ELF-1 (cell line): ENCODE measurements at regions not wholly inside any gene's neighbourhood (a gene's known extent, or its start where the extent isn't known, plus 50 kb on each side); places are given as distances from the start of the nearest gene placed in this dataset.

Experiments
- DNase-seq: peaks from one replicate; pipeline ENCODE4 v3.0.0-alpha.2; 2016; ENCODE audit warnings: low read depth, low spot score

DNA sequence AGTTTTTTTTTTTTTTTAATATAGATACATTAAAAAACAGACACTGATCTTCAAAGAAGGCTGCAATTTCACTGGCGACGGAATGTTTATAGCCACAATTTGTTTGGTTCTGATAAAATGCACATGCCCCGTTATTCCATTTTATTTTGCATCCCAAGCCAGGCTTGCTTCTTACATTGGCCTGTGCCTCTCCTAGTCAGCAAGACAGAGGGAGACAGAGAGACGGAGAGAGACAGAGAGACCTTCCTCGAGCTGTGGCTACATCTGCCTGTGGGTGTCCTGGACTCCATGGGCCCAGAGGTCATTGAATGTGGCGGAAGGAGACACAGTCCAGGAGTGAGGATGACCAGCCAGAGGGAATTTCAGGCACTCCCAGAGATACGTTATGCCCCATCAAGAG lies 926.6 kb downstream of the VRK1 start:
- no peak for DNase-seq

DNA sequence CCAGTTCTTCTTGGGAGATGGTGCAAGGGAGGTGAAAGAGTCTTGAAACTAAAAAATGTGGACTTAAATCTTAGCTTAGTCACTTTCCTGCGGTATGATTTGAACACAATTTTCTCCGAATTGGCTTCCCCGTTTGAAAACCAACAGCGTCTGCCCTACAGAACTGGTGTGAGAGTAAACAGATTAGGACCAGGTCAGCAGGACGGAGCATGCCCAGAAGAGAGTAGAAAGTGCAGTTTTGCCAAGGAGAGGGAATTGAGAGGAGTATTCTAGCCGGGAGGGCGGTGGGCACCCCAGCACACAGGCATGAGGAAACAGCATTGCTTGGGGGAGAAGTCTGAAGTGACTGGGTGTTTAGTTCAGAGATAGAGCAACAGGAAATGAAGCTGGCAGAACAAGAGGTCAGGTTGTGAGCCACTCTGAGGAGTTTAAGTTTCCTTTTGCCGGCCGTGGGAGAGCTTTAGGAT lies 927.1 kb downstream of the VRK1 start:
- DNase-seq, result no peak

DNA sequence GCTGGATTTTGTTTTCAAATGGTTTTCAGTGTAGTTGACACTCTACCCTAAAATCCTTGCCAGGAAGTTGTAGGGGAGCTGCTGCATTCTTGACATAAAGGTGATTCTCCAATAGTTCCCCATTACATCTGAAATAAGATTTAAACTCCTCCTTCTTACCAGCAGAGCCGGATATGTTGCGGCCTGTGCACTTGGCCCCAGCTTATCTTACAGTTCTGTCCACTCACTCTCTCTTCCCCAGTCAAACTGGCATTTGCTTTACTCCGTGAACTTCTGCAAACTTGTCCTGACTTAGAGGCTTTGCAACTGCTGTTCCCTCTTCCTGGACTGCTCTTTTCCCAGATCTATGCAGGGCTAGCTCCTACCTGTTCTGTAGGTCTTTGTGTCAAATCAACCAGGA lies 929.5 kb downstream of the VRK1 start:
- no peak for DNase-seq

DNA sequence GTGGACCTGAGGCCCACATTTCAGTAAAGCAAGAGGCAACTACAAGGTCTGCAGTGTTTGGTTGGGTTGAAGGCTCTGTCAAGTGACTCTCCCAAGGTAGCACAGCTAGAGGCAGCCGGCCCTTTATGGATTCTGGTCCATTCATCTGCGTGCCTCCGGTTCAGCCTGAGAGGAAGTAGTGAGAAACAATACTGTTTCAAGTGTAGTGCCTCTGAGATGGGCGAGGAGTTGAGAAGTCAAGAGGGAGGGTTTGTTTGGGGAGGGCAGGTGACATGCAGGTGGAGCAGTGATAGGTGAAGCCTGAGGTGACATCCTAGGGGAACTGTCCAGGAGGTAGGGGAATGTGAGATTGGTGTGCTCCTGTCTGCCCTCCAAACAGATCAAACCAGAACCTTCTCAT lies 933.5 kb downstream of the VRK1 start:
- no peak for DNase-seq

DNA sequence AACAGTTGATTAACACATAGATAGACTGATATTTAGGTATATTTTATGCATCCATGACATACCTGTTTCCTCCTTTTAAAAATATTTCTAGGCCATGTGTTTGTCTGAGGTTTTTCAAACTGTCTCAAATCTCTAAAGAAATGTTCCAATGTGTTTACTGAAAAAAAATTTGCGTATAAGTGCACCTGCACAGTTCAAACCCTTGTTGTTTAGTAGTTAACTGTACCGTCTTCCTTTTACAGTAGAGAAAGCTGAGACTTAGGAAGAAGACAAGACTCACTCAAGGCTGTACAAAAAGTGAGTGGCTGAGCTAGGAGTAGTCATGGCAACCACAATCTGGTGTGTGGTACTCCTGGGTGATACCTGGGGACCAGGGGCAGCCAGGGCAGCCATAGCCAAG lies 934.6 kb downstream of the VRK1 start:
- no peak for DNase-seq

DNA sequence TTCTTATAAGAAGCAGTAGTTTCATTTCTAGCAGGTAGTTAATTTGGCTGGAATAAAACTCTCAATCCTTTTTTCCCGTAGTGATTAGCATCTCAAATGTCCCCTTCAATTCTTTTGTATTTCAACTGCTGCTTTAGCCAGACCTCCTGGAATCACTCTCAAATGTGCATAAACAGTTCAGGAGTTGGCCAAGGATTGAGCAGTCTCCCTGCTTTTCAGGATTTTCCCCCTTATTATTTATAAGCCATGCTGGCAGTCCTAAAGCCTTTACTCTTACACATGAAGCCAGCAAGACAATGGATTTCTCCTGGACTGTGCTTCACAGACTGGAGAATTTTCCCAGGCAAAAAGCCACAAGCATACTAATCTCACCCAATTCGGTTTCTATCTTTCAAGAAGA lies 950.1 kb downstream of the VRK1 start:
- no peak for DNase-seq

DNA sequence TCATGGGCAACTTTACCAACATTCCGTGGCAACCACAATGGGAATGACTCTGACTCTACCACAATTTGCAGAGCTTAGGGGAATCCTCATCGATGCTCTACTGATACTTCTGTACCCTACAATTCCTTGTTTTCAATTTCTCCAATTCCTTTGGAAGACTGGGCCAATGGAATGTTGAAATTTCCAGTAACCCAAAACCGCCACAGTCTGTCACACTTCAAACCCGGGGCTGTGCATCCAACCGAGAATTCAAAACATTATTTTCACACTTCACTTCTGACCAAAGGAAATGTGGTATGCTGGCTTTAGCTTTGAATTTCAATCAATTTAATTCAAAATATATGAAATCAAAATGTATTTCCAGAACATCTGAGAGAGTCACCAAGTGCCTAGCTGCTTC lies 951.4 kb downstream of the VRK1 start:
- DNase-seq, result no peak

DNA sequence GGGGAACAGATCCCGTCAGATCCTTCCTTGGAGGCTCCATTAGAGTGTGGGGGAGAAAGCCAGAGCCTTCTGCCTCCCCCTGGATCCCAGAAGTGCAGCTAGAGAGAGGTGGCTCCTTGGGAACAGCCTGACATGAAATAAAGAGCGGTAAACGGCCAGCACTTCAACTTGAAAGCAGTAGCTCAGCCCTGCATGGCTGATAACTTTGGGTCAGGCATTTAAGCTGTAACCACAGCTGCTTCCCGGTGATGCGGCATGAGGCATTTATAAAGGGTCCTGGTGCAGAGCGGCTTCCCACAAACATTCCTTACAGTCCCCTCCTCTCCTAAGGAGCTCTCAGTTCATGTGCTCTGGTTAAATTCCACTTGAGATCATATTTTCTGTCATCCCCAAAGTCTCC lies 960.3 kb downstream of the VRK1 start:
- no peak for DNase-seq

DNA sequence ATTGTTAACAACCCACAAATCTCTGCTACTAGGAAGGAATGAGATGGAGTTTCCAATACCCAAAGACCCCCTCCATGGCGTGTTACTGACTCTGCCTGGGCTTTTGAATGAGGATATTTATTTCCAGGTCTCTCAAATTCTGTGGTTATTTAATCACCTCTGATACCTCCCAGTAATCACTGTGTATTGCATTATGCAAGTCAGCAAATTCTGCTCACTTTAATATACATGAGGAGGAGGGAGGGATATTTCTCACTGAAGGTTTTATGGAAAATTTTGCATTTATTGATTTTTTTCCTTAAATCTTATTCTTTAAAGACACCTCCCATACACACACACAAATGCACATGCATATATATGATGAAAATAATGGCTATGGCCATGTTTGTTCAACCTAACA lies 962.9 kb downstream of the VRK1 start:
- no peak for DNase-seq

DNA sequence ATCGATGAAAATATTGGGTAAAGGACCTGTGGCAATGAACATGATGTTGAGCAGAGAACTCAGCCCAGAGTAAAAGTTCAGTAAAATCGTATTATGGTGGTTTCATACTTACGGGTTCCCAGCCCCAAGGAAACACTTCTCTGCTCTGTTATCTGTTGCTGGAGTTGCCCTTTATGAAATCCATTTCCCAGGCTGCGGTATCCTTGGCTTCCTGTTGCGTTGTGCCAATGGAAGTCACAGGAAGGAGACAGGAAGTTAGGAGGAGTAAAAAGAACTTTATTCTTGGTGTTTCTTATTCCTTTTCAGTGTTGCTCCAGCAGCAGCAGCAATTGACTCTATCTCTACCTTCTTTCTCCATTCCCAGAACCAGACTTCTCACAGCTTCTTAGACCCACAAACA lies 965.2 kb downstream of the VRK1 start:
- no peak for DNase-seq

DNA sequence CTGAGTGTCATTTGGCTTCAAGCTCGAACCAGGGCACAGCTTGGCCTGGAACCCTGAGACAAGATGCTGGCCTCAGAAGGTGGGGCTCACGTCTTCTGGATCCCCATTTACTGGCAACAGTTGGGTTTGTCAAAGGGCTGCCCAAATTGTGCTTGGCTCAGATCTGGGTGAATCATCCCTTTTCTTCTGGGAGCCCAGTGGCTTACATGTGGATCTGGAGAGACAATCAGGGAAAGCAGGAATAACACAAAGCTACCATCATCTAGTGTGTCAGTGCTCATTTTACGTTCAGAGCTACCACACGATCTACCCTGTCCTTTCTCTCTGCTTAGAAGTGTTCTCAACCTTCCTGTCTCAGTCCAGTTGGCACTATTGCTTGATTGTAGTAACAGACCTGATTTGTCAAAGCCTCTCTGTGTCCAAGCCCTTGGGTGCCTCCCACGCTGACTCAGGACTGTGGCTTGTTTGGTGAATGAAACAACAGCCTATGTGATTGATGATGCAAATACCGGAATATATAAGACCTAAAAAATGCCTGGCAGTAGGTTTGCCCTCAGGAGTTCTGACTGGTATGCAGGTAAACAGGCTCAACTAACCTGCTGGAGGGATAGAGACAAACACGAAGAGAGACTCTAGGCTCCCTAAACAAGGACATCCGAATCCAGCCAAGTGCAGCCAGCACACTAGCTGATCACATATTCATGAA lies 974.3 kb downstream of the VRK1 start:
- peak; percentile 50 for DNase-seq

DNA sequence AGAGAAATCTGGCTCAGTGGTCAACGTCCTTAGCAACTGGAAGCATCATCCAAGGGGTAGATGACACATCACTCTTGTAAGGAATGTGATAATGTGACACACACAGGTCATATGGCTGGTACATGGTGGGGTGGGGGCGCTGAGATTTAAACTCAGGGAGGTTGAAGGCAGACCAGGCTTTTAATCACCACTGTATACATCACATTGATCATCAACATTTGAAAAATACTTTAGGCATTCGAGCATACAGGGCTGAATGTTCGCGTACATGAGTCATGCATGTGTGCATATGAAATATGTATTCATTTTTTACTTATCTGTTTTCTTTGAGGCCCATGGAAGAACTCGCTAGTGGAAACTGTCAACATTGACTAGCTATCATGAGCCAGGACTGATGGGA lies 976.4 kb downstream of the VRK1 start:
- DNase-seq, result no peak

DNA sequence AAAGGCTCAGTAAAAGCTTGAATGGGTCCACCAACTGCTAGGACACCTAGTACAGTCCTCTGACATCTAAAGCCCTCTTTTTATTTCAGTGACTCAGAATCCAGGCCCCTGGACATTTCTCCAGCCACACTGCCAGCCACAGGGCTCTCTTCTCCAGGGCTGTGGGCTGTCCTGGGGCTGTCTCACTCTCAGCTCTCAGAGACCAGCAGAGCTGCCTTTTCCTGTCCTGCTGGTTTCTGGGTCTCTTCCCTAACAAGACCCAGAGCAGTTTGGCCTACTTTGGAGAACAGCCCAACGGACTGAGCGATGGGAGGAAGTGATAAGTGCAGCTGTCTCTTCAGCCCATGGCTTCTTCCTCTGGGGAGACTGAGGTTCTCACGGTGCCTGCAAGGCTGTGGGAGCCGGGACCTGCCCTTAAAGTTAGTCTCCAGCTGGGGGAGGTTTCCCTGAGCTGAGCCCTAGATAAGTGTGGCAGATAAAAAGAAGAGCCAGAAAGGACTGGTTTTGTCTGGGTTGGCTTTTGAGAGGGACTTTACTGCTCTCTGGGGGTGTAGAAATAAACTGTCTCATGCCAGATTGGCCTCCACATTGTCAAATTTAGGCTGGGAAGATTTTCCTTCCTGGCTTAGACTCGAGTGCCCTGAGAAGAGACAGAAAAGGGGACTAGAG lies 979.8 kb downstream of the VRK1 start:
- peak; percentile 82 for DNase-seq

DNA sequence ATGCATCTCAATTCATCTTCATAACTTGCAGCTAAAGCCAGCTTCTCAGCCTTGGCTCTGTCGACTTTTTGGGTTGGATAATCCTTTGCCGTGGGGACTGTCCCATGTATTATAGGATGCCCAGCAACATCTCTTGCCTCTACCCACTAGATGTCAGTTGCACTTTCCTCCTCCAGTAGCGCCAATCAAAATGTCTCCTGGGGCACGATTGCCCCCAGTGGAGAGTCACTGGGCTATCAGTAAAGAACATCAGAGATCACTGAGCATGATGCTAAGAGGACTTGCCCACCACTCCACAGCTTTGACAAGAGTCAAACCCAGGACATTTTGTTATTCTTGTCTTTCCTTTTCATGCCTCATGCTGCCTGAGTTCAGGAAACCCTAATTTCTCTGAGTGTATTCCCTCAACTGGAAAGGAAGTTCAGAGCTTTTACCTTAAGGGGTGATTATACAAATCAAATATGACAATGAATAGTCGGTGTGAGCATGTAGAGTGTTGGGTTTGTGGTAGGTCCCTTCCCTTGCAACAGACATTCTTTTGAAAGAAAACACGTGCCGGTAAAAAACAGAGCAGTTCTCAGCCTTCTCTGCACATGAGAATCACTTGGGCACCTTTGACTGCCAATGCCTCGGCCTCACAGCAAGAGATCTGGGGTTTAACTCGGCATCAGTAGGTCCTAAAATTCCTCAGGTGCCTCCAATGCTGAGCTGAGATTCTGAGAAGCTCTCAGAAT lies 980.6 kb downstream of the VRK1 start:
- no peak for DNase-seq

DNA sequence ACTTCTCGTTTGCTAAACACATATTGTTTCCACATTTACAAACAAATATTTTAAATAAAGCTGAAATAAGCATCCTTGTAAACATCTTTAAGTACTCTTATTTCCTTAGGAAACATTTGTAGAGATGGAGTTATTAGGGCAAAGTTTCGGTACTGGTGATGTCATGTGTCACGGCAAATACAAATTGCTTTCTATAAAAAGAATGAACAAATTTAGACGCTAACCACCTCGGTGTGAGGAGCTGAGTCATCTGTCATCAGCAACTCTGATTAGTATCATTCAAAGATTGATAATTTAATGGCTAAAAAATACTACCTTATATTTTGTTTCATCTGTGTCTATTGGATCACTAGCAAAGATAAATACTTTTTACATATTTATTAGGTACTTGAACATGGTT lies 982.0 kb downstream of the VRK1 start:
- DNase-seq, result no peak

DNA sequence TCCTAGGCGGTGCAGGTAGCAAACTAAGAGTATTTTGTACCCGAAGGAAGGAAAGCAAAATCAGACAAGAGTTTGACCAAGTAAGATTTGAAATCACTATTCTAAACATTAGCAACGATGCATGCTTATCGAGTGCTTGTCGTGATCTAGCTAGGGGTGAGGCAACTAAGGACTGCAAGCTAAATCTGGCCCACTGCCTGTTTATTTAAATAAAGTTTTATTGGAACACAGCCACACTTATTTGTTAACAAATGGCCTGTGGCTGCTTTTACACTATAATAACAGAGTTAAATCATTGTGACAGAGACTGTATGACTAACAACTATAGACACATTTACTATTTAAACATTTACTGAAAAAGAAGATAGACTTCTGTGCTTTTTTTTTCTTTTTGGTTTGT lies 983.6 kb downstream of the VRK1 start:
- DNase-seq, result no peak

DNA sequence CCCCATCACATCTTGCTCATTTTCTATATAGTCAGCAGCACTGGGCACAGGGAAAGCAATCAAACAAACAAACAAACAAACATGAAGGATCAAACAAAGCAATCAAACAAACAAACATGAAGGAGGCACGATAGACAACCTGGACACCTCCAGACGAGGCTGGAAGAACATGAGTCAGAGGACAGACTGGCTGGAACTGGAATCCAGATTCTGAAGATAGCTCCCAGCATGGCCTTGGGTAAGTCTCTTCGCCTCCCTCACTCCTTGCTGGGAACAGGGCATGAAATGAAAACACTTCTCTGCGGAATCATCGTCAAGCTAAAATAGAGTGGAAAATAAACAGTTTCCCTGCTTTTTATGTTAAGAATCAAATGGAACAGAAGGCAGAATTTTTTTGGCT lies 984.8 kb downstream of the VRK1 start:
- DNase-seq, result no peak

DNA sequence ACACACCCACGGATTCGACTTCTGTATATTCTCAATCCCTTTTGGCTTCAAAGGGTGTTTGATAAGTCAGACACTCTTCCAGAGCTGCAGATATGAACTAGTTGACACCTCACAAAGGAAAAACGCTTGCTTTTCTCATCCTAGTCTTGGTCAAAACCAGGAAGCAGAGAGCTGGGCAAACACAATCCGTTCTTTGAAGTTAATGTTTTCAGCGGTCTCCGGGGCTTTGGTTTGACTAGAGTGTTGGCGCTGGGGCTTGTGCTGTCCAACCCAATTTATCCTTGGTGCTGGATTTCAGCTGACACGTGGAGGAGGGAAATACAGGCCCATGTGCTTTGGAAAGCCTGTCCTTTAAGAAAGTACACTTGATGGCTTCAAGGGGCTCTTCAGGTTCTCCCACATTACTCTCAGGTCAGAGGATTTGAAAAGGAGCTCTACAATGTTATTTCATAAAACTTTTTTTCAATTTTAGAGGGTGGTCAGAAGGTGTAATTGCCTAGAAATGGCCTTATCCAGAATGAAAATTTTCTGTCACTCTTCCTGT lies 985.8 kb downstream of the VRK1 start:
- DNase-seq, result no peak

DNA sequence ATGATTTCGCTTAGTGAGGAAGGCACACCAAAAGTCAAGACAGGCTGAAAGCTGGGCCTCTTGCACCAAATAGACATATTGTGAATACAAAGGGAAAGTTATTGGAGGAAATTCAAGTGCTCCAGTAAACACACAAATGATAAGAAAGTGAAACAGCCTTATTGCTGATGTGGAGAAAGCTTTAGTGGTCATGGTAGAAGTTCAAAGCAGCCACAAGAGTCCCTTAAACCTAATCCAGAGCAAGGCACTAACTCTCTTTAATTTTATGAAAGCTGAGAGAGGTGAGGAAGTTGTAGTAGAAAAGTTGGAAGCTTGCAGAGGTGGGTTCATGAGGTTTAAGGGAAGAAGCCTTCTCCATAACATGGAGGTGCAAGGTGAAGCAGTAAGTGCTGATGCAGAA lies 988.3 kb downstream of the VRK1 start:
- DNase-seq, result no peak

DNA sequence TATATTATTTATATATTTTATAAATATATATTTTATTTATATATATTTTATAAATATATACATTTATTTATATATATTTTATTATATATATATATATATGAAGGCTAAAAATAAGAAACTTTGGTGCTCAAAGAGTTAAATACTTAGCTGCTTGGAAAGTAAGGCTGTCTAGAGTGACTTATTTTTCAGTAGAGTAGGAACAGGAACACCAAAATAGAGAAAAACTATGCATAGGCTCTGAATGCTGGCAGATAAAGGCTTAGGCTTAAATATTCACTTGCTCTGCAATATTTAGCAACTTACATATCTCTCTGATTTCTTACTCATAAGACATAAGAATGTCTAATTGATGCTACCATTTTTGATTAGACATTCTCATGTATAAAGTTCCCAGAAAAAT lies 991.2 kb downstream of the VRK1 start:
- no peak for DNase-seq

DNA sequence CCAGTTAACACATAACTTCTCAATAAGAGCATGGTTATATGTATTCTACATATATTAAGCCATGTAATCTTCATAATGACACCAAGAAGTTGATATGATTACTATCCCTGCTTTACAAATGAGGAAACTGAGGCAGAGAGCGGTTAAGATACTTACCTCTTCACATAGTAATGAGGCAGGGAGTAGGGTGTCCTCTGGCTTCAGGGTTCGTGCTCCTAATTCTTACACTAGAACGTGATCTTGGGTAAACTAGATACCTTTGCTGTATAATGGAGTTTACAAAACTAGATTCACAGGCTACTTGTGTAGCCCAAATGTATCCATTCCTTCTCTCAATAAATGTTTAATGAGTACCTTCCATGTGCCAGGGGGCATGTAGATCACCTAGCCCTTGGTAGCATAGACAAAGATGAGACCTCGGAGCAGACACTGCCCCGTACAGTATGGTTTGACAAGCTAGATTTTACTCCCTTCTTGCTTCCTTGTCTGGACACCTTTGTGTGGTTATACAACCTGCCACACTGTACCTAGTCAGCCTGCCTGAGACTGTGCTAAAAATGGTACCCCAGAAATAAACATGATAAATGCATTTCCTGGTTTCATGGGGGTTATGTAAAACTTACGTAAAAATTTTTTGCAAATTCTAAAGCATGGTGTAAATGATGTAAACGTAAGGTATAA lies 991.8 kb downstream of the VRK1 start:
- no peak for DNase-seq

DNA sequence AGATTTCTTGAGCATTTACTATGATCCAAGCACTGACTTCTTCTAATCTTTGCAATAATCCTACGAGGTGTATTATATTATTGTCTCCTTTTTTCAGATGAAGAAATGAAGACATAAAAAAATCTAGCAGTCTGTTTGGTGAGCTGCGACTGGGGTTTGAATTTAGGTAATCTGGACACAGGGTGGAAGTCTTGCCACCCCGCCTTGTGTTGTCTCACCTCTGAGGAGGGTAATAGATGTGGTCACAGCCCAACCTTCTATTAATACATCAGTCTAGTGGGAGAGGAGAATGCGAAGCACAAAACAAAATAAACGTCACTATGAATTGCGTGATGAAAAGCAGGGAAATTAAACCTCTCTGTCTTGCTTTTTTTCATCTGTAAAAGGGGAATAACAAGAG lies 993.9 kb downstream of the VRK1 start:
- DNase-seq, result no peak
